EL (cell line): ENCODE measurements at regions not wholly inside any gene's neighbourhood (a gene's known extent, or its start where the extent isn't known, plus 50 kb on each side); places are given as distances from the start of the nearest gene placed in this dataset.

Experiments
- DNase-seq: peaks from one replicate; pipeline ENCODE4 v3.0.0-alpha.2; 2016

DNA sequence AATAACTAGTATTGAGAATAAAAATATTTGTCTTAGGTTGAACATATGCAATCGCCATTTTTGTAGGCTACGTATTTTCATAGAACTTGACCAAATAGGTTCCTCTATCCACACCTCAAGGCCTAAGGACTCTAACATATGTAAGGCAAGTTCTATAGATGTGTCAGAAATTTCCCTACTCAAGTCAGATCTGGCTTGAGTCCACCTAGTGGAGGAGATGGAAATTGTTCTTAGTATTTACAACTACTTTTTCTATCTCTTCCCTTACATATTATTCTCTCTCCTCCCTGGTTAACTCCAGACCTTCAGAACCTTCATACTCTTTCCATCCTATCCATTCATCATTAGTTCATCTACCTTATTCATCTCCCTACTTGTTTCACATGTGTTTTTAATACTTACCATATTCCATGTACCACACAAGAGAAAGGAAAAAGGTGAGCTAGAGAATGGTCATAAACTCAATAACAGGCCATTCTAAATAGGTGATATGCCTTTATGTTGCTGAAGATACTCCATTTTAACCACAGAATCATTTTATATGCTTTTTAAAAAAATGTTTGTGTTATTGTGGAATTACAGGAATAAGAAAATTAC is 174.5 kb upstream of the HDAC9 start:
- DNase-seq, result peak; percentile 49

DNA sequence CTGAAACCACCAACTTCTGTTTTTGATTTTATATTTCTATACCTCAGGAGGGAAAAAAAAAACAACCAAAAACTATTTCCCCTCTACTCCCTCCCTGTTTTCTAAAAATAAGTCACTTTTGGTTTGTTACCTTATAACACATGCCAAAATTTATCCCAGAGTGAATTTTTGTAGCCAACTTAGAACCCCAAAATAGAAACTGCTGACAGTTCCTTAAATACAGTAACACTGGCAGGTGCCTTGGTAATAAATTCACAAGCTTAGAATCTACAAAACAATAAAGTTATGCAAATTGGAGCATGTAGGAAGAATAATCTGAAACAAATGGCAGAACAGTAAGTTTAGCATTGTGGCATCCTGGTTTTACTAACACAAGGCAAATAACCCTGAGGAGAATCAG is 165.0 kb upstream of the HDAC9 start:
- no peak for DNase-seq

DNA sequence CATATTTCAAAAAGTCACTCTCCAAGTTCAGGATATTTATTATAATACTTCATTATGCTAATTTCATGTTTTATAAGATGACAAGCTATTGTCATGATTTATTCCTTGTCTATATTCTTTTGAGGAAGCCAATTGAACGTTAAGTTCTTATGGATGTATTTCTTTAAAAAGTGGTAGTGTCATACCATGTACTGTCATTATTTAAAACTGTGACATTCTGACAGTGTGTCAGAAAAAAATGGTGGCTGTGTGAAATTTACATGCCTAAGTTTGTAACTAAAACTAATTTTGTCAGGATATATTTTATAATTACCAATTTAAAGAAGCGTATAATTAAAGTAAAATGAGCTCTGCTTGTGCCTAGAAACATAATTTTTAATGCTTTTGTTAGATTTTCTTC is 158.9 kb upstream of the HDAC9 start:
- no peak for DNase-seq

DNA sequence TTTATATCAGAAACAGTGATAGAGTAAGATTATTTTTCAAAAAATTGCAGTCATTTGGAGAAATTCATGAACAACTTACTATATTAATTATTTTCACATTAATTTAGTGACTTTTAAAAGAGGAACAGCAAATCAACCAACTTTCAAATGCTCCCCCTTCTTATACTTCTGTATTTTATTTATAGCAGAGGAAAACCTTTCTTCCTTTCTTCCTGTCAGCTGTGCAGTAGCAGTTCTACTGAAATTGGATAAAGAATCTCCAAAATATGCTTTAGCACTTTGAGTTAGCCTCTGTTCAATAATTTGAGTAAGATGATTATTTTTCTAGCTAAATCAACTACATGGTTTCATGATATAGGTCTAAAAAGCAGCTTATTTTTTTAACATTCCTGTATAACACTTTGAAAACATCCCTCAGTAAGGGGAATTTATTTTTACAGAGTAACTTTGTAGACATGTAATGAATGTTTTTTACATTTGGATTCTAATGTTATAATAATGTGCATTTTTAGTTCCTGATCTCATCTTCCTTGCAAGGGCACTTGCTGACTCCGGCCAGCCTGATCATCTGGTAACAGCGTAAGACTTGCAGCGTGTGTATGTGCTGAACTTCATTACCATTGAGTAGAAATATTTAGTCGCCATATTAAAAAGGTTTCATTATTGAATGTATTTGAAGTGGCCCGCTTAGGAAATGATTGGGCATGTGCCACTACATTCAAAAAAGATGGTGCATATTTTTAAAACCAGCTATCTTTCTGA is 158.3 kb upstream of the HDAC9 start:
- DNase-seq, result no peak

DNA sequence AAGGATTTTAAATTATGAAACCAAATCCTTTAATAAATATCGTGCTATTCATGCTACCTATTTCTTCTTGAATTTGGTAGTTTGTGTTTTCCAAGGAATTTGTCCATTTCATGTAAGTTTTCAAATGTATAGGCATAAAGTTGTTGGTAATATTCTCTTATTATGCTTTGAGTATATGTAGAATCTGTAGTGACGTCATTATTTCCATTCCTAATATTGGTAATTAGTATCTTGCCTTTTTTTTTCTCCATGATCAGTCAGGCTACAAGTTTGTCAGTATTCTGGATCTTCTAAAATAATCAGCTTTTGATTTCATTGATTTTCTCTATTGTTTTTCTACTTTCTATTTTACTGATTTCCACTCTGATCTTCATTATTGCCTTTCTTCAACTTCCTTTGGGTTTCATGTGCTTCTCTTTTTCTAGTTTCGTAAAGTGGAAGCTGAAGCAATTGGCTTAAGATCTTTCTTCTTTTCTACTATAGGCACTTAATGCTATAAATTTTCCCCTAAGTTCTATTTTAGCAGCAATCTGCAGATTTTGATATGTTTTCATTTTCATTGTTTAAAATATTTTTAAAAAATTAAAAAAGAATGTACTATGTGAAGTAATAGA is 156.5 kb upstream of the HDAC9 start:
- DNase-seq, result no peak

DNA sequence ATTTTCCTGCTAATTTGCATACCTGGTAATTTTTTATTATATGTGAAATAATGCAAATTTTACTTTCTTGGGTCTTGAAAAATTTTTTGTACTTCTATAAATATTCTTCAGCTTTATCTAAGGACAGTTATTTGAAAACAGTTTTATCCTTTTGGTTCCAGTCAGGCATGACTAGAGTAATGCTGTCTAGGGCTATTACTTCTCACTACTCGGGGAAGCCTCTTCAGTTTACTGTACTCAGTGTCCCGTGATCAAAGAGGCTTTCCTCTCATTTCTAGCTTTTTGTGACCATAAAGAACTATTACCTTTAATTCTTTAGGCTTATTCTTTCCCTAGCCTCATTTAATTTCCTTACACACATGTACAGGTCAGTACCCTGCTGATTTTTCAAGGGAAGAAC is 153.8 kb upstream of the HDAC9 start:
- no peak for DNase-seq

DNA sequence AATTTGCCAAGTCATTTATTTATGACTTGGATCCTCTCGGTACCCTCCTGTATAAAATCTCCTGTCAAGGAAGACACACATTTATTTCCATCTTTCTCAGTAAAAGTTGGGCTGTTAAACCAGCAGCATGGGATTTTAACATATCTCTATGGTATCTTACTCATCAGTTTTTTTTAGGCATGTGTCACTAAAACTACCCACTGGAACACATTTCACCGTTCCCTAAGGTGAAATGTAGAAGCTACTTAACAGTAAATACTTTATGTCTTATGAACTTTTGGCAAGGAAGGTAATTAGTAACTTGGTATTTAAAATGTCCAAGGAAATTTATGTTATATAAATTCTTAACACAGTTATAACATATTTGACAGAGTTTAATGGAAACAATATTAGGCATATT is 152.5 kb upstream of the HDAC9 start:
- no peak for DNase-seq

DNA sequence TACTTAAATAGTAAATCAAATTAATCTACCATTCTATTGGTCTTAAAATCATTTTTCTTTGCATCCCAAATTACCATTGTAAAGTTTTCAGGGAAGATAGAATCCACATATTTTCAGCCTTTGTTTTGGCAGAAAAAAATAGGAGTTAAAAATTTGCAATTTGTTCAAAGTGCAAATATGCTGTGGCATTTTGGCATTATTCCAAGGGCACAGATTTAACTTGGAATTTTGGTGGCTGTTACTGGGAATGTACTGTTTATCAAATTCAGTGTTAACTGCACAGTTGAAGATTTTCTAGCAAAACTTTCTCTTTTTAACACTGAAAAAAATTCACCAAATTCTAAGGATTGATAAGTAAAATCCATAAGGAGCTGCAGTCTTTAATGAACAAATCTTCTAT is 151.0 kb upstream of the HDAC9 start:
- DNase-seq, result no peak

DNA sequence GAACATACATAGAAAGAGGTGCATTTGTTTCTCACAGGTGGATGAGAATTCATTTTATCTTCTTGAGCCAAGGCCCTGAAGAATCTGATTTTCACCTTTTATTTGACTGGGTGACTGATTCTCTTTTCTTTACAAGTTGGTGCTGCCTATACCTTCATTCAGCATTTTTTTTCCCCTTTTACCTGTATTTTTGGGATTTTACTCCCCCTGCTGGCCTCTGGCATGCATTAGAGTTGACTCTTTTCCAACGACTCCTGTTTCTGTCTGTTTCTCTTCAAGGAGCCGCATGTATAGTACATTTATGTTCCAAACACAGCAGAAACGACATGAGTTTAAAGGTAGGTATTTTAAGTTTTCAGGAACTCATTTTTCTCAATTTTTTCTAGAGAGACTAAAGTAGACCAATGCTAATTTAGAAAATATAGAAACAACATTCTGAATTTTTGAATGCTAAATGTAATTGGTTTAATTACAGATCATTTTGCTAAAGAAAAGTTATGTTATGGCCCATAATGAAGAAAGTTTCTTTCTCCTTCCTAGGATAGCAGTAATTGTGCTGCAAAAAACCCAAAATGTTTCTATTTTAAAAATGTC is 149.8 kb upstream of the HDAC9 start:
- DNase-seq, result peak; percentile 54

DNA sequence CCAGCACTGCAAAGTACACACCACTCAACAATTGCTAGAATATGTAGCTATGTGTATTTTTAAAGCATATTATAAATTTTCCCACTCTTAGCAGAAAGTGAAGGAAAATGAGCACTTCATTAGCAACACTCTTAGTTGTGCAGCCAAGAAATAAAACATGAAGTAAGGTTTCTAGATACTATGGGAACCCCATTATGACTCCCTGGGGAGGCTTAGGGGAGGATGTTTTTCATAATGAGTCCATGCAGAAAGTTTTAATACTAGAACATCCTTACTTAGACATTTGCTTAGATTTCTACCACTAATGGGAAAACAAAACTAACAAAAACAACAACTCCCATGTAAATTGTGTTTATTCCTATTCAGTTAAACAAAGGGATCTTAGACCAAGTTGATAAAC is 148.4 kb upstream of the HDAC9 start:
- DNase-seq, result no peak

DNA sequence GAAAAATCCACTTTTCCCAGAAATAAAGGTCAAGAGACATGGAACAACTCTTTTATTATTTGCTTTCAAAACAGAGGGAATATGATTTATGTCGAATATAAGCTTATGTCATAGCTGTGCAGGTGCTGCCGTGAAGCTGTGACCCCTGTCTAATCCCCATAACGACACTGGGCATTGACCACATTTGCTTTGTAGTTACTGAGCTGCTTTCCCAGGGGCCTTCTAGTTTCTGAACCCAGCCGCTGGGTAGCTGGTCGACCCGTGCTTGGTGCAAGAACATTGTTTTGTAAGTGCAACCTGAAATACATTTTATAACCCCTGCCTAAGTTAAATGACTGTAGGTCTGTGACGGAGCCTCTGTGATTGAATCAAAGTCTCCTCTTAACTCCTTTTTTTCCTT is 144.9 kb upstream of the HDAC9 start:
- DNase-seq, result no peak

DNA sequence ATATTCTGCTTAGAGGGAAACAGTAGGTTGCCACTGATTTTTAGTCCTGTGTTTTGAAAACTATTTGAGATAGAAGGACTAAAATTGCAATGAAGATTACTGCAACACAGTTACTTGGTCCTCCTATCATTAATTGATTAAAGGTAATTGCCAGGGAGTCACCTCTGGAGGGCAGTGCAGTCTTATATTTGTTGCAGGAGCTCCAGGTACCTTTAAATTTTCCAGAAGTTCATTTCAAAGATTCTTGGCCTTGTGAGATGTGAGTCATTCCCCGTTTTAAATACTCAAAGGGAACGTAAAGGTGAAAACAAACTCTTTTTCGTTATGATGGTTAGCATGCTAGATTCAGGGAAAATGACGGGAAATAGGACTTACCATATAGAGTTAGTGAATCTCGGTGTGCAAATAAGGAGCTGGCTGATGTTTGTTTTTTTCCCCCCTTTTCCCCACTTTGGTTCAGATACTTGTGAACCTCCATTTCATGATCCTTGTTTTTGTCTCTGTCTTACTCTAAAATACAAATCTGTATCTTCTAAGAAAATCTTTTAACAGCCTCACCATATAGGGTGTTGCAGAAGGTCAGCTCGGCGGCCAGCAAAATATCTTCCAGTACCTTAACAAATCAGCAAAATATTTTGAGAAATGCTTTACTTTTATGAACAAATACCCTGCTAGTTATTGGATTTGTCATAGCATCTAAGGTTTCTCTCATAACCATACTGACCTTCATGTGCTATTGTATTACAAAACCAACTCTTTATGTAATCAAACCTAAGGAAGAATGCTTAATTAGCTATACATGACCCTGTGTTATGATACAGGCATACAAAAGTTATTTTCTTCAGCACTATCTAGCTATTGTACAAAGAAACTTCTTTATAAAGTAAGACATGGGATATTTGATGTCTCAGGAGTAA is 143.0 kb upstream of the HDAC9 start:
- peak; percentile 77 for DNase-seq

DNA sequence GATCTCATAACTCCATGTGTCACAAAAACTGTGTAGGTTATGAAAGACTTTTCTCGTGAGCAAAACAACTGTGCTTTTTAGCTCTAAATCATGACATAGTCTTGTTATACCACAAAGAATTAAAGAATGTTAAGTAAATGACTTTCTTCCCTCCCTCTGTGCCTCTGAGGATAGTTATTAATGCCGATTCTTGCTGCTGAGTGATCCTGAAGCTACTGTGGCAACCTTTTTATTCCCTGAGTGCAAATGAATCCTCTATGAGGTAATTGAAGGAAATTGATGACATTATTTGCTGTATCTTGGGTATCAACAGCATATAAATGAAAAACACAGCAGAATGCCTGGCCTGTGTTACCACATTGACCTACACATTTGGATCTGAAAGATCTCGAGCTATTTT is 142.2 kb upstream of the HDAC9 start:
- DNase-seq, result no peak

DNA sequence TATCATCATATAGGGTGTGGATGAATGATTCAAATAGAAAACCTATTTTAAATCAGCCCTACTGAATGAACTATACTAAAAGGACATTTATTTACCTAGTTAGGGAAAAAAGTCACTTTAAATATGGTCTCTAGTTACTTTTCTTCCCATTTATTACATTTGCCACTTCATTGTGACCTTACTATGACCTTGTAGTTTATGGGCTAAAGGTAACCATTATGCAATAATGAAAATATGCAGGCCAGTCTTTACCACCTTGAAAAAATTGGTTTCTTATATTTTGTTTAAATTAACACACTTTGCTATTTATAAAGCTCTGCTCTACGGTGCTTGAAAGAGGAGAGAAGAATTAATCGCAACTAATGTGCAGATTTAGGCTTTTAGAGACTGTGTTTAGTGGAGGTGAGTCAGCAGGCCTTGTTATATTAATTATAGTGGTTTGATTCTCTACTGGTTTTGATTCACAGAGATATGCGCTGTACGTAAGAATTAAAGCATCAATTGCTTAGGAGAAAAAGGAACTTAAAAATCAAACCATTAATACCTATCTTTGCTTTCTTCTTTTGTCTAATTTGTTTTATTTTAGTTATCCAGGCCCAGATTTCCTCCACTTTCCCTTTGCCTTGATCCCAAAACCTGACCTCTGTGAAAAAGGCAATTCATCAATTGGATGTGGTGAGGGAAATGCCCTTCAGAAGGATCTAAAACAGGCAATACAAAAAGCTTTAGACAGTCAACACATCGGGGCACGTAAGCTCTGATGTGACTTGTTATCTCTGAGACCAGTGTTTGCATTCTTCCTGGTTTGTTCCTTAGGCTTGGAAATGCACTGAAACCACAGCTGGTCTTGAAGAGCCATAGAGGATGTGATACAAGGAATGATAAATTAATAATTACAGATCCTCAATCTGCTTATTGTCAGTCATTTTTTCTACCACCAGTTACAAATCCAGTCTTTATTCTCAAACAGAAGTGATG is 141.2 kb upstream of the HDAC9 start:
- DNase-seq, result no peak

DNA sequence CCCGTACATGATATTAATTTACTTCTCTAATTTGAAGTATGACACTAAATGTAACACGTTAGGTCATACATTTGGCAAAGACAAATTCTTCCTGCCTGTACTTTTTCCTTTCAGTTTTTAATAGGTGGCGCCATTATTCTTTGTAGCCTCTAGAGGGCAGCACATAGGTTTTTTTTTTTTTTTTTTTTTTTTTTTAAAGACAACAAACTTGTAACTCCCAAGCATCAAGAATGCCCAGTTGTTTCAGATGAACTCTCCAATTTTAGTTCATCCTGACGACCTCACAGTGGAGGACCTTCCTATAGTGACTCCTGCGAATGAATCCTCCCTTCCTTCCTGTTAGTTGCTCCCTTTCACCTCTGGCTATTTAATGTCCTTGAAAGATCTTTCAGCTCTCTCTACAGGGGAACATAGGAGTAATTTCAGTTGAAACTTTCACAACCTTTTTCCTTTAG is 139.3 kb upstream of the HDAC9 start:
- peak; percentile 51 for DNase-seq

DNA sequence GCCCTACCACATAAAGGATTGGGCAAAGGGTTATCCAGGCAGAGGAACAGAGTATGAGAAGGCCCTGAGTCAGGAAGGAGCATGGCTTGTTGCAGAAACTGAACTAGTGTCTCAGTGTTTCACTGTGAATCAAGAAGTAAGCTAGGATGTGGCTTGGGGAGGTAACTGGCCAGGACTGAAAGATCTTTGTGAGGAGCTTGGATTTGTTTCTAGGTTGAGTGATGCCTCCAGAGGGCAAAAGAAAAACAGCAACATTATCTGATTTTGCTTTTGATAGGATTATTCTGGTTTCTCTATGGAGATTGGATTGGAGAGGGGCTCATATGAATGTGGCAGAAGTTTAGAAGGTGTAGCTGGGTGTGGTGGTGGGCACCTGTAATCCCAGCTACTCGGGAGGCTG is 137.9 kb upstream of the HDAC9 start:
- peak; percentile 34 for DNase-seq

DNA sequence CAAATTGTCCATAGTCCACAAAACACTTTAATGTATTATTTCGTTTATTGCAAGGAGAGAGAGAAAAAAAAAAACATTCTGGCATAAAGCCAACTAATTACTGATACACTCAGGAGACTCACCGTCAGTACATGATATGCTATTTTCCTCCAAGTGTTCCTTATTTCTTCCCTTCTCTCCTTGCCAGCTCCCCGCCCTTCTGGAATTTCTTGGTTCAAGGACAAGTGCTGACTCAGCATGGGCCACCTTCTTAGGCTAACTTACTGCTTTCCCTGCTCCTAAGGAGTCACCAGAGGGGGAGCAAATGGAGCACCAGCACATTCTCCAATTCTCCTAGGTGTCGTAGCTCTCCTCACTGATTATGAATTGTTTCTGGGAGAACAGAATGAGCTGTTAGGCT is 133.8 kb upstream of the HDAC9 start:
- DNase-seq, result peak; percentile 7

DNA sequence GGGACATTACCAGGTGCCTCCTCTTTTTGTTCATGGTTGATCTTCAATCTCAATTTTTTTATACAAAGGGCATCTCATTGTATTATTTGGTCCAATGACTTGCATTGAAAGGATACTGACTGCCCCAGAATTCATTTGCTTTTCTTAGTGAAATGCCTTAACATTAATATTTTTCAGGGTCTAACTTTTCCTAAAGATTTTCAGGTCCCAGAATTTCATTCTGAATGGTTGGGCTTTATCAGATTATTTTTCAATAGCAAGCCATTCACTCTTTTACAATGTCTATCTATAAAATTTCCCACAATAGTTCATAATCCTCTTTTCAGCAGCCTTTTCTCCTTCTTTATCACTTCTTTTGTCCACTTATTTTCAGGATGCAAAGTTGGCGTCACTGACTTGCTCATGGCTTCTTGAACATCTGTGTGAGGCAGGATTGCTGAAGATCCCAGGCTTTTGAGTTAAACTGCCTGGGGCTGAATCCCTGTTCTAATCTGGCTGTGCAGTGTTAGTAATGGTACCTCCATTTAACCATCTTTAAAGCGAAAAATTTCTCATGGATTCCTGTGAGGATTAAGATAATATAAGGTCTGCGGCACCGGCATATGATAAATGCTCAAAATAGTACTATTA is 131.7 kb upstream of the HDAC9 start:
- no peak for DNase-seq

DNA sequence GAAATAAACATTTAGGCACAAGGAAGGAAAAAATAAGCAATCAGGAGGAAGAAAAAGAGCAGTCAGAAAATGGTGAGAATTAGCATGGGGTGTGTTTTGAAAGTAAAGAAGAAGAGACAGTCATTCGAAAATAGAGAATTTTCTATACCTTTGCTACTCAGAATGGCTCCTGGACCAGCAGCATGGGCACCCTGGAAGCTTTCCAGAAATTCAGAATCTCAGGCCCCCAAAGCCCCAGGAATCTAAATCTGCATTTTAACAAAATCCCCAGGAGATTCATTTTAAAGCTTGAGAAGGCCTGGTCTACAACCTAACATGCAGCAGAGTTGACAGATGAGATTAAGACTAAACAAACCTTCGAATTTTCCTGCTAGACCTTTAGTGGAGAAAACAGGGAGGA is 131.2 kb upstream of the HDAC9 start:
- DNase-seq, result no peak

DNA sequence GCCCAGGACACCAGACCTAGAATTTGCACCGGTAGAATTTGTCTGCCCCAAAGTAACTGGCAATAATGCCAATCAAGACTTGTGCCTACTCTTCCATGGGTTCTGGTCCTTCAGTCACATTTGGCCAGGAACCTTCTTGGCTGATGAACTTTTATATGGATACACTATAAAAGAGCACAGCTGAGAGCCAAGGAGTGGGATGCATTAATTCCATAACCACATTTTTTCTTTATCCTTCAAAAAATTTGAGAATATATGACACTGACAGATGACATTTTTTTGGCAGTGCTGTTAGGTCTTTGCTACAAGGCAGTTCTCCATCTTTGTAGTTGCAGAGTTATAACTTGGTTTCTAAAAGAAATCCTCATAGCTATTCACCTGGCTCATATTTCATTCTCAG is 129.2 kb upstream of the HDAC9 start:
- no peak for DNase-seq

DNA sequence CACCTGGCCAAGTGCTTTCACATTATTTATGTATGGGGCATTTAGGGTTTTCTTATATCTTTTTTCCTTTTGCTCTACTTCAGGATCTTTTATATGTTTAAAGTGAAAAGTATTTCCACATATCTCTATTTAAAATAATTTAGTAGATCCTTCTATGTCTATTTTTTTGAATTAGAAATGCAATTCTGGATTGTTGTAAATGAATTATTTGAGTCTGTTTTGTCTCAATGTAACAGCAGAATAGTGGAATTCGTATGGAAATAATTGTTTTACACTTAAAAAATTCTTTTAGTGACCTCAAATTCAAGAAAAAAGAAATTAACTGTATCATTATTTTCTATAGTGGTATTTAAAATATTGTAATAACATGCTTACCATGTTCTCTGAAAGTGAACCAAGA is 126.5 kb upstream of the HDAC9 start:
- DNase-seq, result no peak
